ENCODE measurements at regions not wholly inside any gene's neighbourhood (a gene's known extent, or its start where the extent isn't known, plus 50 kb on each side); places are given as distances from the start of the nearest gene placed in this dataset.

GRCh38 chr18:77373730-77374445 is 124.2 kb downstream of the GALR1 start:
- no peak for TF ChIP-seq CTCF (IDR thresholded peaks at IDR 0.05)
- TF ChIP-seq POLR2A (IDR thresholded peaks at IDR 0.05) = no peak
- TF ChIP-seq EP300 (IDR thresholded peaks at IDR 0.05) = no peak
